T-helper 1 cell treated with Interleukin-12 subunit alpha and Interleukin-12 subunit beta and Interleukin-4 antibody, amounts not matched to agents 30 ng/mL and 1 ng/mL, for 36 hours (primary cell): ENCODE measurements at regions not wholly inside any gene's neighbourhood (a gene's known extent, or its start where the extent isn't known, plus 50 kb on each side); places are given as distances from the start of the nearest gene placed in this dataset.

ENCODE experiments used
- intact Hi-C: fragments of 100-400 bp; cut with micrococcal nuclease; formaldehyde crosslinking; loops from one replicate; pipeline ENCODE4 v1.15.1; 2024

- intact Hi-C loops = no loop called here
These were observed 324.6 kb downstream of the MID1IP1 start for GRCh38 chrX:39125834-39126233.

- intact Hi-C loops = no loop called here
These were observed 332.7 kb downstream of the MID1IP1 start for GRCh38 chrX:39133971-39134370.

- intact Hi-C loops = no loop called here
These were observed 336.2 kb downstream of the MID1IP1 start for GRCh38 chrX:39137363-39137954.

GRCh38 chrX:39140581-39140980 is 339.3 kb downstream of the MID1IP1 start:
- intact Hi-C loops = no loop called here

- intact Hi-C loops = no loop called here
These were observed 343.1 kb downstream of the MID1IP1 start for GRCh38 chrX:39144323-39144722.

- intact Hi-C loops = no loop called here
These were observed 343.7 kb downstream of the MID1IP1 start for GRCh38 chrX:39144956-39145355.

- intact Hi-C loops = no loop called here
These were observed 344.6 kb downstream of the MID1IP1 start for GRCh38 chrX:39145859-39146258.

- intact Hi-C loops = loop anchor here (1.0 to 5.0 kb wide), 4 partner anchors 162 to 485 kb away; no protein-coding TSS in a partner anchor
These were observed 348.5 kb downstream of the MID1IP1 start for GRCh38 chrX:39149761-39150160.

- intact Hi-C loops = loop anchor here (5.0 kb wide), 1 partner anchor 163 kb away; no protein-coding TSS in a partner anchor
These were observed 349.0 kb downstream of the MID1IP1 start for GRCh38 chrX:39150220-39150619.

- intact Hi-C loops = loop anchor here (5.0 kb wide), 1 partner anchor 163 kb away; no protein-coding TSS in a partner anchor
These were observed 349.4 kb downstream of the MID1IP1 start for GRCh38 chrX:39150621-39151020.

GRCh38 chrX:39152106-39152649 is 350.9 kb downstream of the MID1IP1 start:
- intact Hi-C loops = loop anchor here (5.0 kb wide), 1 partner anchor 165 kb away; no protein-coding TSS in a partner anchor

- intact Hi-C loops = no loop called here
These were observed 354.8 kb downstream of the MID1IP1 start for GRCh38 chrX:39156051-39156450.

- intact Hi-C loops = no loop called here
These were observed 355.7 kb downstream of the MID1IP1 start for GRCh38 chrX:39157006-39157405.

- intact Hi-C loops = no loop called here
These were observed 356.5 kb downstream of the MID1IP1 start for GRCh38 chrX:39157796-39158195.

GRCh38 chrX:39158801-39159657 is 357.8 kb downstream of the MID1IP1 start:
- intact Hi-C loops = no loop called here

GRCh38 chrX:39159921-39160507 is 358.8 kb downstream of the MID1IP1 start:
- intact Hi-C loops = loop anchor here (10.0 kb wide), 1 partner anchor 285 kb away; no protein-coding TSS in a partner anchor

GRCh38 chrX:39161611-39162255 is 360.5 kb downstream of the MID1IP1 start:
- intact Hi-C loops = loop anchor here (1.0 to 10.0 kb wide), 2 partner anchors 81 to 283 kb away; no protein-coding TSS in a partner anchor

- intact Hi-C loops = loop anchor here (1.0 to 10.0 kb wide), 2 partner anchors 80 to 282 kb away; no protein-coding TSS in a partner anchor
These were observed 361.1 kb downstream of the MID1IP1 start for GRCh38 chrX:39162322-39162735.

- intact Hi-C loops = loop anchor here (10.0 kb wide), 1 partner anchor 281 kb away; no protein-coding TSS in a partner anchor
These were observed 362.4 kb downstream of the MID1IP1 start for GRCh38 chrX:39163581-39164126.

GRCh38 chrX:39164212-39164611 is 363.0 kb downstream of the MID1IP1 start:
- intact Hi-C loops = loop anchor here (10.0 kb wide), 1 partner anchor 281 kb away; no protein-coding TSS in a partner anchor
